IMR-90 (cell line): ENCODE measurements at regions not wholly inside any gene's neighbourhood (a gene's known extent, or its start where the extent isn't known, plus 50 kb on each side); places are given as distances from the start of the nearest gene placed in this dataset.

Source experiments
- ATAC-seq: fragments of 200-7000 bp; cut with Tn5 transposase; 2 replicates; pipeline ENCODE4 v1.9.1; 2020; ENCODE audit warnings: low read depth, mild to moderate bottlenecking, moderate library complexity
- BruUV-seq: library from RNA; stranded (reverse); fragments of 400-500 nt; replicated peaks from 2 replicates; lab custom pipeline; 2021; lab: Mats Ljungman, UMichigan
- CTCF ChIA-PET: fragments of 300-600 bp; formaldehyde crosslinking; extraction: SDS; loops from one replicate; lab custom pipeline; 2021; ENCODE audit warnings: antibody characterized with exemption; lab: Yijun Ruan, JAX
- POLR2A ChIA-PET: fragments of 300-600 bp; sonication (Branson Sonifier 250); formaldehyde crosslinking; loops from one replicate; lab custom pipeline; 2022; ENCODE audit warnings: antibody characterized with exemption; ENCODE audit not compliant: unreplicated experiment; lab: Charles Lee
- DNase-seq: peaks from one replicate; pipeline ENCODE4 v3.0.0; 2013
- H2AFZ ChIP-seq: replicated peaks from 2 replicates; pipeline ENCODE3; 2013; ENCODE audit warnings: low read length, mild to moderate bottlenecking; ENCODE audit not compliant: poor library complexity
- H2AK5ac ChIP-seq: 2 replicates; pipeline ENCODE4 v1.6.1; 2013; ENCODE audit warnings: low read depth, low read length, inconsistent platforms
- H2AK9ac ChIP-seq: replicated peaks from 2 replicates; pipeline ENCODE3; 2013; ENCODE audit warnings: mild to moderate bottlenecking, low read depth, low read length, moderate library complexity; ENCODE audit not compliant: poor library complexity
- H2BK120ac ChIP-seq: 2 replicates; pipeline ENCODE4 v1.6.1; 2013; ENCODE audit warnings: low read depth, low read length, inconsistent platforms
- H2BK15ac ChIP-seq: 3 replicates; pipeline ENCODE4 v1.6.1; 2013; ENCODE audit warnings: low read depth, low read length, inconsistent platforms
- H2BK20ac ChIP-seq: 2 replicates; pipeline ENCODE4 v1.6.1; 2013; ENCODE audit warnings: low read depth, mild to moderate bottlenecking, inconsistent platforms, low read length, moderate library complexity
- H2BK5ac ChIP-seq: 2 replicates; pipeline ENCODE4 v1.6.1; 2013; ENCODE audit warnings: mild to moderate bottlenecking, low read depth, low read length, inconsistent platforms; ENCODE audit not compliant: poor library complexity, severe bottlenecking
- H3K14ac ChIP-seq: replicated peaks from 2 replicates; pipeline ENCODE4 v1.6.1; 2013; ENCODE audit warnings: low read depth, low read length, inconsistent platforms
- H3K18ac ChIP-seq: 2 replicates; pipeline ENCODE4 v1.6.1; 2013; ENCODE audit warnings: low read depth, low read length, control low read depth
- H3K23ac ChIP-seq: 2 replicates; pipeline ENCODE4 v1.6.1; 2013; ENCODE audit warnings: low read depth, low read length, inconsistent platforms
- H3K27ac ChIP-seq: 2 replicates; pipeline ENCODE4 v1.5.1; 2013; ENCODE audit warnings: mild to moderate bottlenecking, control low read depth, low read length; ENCODE audit not compliant: insufficient read depth
- H3K27me3 ChIP-seq: 2 replicates; pipeline ENCODE4 v1.6.1; 2013; ENCODE audit warnings: low read length; ENCODE audit not compliant: control insufficient read depth, insufficient read depth
- H3K36me3 ChIP-seq: 2 replicates; pipeline ENCODE4 v1.6.1; 2013; ENCODE audit warnings: low read length, mixed read lengths; ENCODE audit not compliant: control insufficient read depth, insufficient read depth
- H3K4ac ChIP-seq: 2 replicates; pipeline ENCODE4 v1.6.1; 2013; ENCODE audit warnings: low read depth, low read length, inconsistent platforms
- H3K4me1 ChIP-seq: 2 replicates; pipeline ENCODE4 v1.6.1; 2013; ENCODE audit warnings: low read length, mixed read lengths; ENCODE audit not compliant: control insufficient read depth, insufficient read depth
- H3K4me2 ChIP-seq: 2 replicates; pipeline ENCODE4 v1.6.1; 2013; ENCODE audit warnings: low read depth, mild to moderate bottlenecking, control low read depth, low read length, moderate library complexity
- H3K4me3 ChIP-seq: 2 replicates; pipeline ENCODE4 v1.5.1; 2013; ENCODE audit warnings: low read depth, mild to moderate bottlenecking, control low read depth, low read length, moderate library complexity; ENCODE audit not compliant: insufficient read depth
- H3K56ac ChIP-seq: 2 replicates; pipeline ENCODE4 v1.6.1; 2013; ENCODE audit warnings: low read length, inconsistent platforms; ENCODE audit not compliant: insufficient read depth; ENCODE audit errors: extremely low read depth
- H3K79me1 ChIP-seq, 2 experiments: 2 replicates each; pipeline ENCODE4 v1.6.1; 2013; ENCODE audit warnings: low read length in 2 of 2, inconsistent platforms in 1 of 2, low read depth in 1 of 2
- H3K9ac ChIP-seq: 2 replicates; pipeline ENCODE4 v1.6.1; 2013; ENCODE audit warnings: low read depth, low read length, control low read depth
- H3K9me1 ChIP-seq: 2 replicates; pipeline ENCODE4 v1.6.1; 2013; ENCODE audit warnings: low read length, inconsistent platforms; ENCODE audit not compliant: insufficient read depth
- H3K9me3 ChIP-seq: 2 replicates; pipeline ENCODE4 v1.6.1; 2013; ENCODE audit warnings: low read length; ENCODE audit not compliant: control insufficient read depth, insufficient read depth
- H4K20me1 ChIP-seq: 2 replicates; pipeline ENCODE4 v1.6.1; 2013; ENCODE audit warnings: low read length, inconsistent platforms; ENCODE audit not compliant: insufficient read depth
- H4K5ac ChIP-seq: 2 replicates; pipeline ENCODE4 v1.6.1; 2013; ENCODE audit warnings: mild to moderate bottlenecking, low read depth, low read length, control low read depth
- H4K8ac ChIP-seq, 2 experiments: 2 replicates each; pipeline ENCODE4 v1.6.1; 2013; ENCODE audit warnings: low read depth in 2 of 2, low read length in 2 of 2, control low read depth in 1 of 2, inconsistent platforms in 1 of 2
- H4K91ac ChIP-seq: 2 replicates; pipeline ENCODE4 v1.6.1; 2013; ENCODE audit warnings: low read depth, low read length, inconsistent platforms; ENCODE audit not compliant: insufficient read depth
- CEBPB ChIP-seq: IDR thresholded peaks from 2 replicates; pipeline ENCODE4 v1.6.1; 2012; ENCODE audit warnings: low read depth, low read length, improper control_type of control experiment
- CHD1 ChIP-seq: IDR thresholded peaks from 2 replicates; pipeline ENCODE4 v1.6.1; 2012; ENCODE audit warnings: low read depth, low read length, improper control_type of control experiment
- MAZ ChIP-seq: IDR thresholded peaks from 2 replicates; pipeline ENCODE4 v1.6.1; 2012; ENCODE audit warnings: low read depth, mild to moderate bottlenecking, low read length, improper control_type of control experiment, moderate library complexity, borderline replicate concordance
- RAD21 ChIP-seq: IDR thresholded peaks from 2 replicates; pipeline ENCODE4 v1.6.1; 2012; ENCODE audit warnings: low read length, improper control_type of control experiment
- SMC3 ChIP-seq: fragments of 150-350 bp; IDR thresholded peaks from 2 replicates; pipeline ENCODE4 v1.6.1; 2016; ENCODE audit warnings: low read depth, mild to moderate bottlenecking, antibody characterized with exemption, low read length, moderate library complexity
- WGBS, 2 experiments: methylation state at CpG; one replicate each; pipeline versions ENCODE4 v1.1.5 to v1.1.7; 2013; ENCODE audit warnings: missing lambda C conversion rate in 2 of 2; ENCODE audit not compliant: insufficient read length in 1 of 2; ENCODE audit errors: extremely low coverage in 2 of 2; 5-methylcytosine and 5-hydroxymethylcytosine counted together
- dilution Hi-C: fragments of 300-500 bp; cut with HindIII; formaldehyde crosslinking; loops from one replicate; pipeline ENCODE4 v1.14.3; 2018; ENCODE audit warnings: low sequenced_read_pairs; ENCODE audit not compliant: unreplicated experiment
- in situ Hi-C: fragments of 300-500 bp; cut with MboI; formaldehyde crosslinking; loops from 3 replicates; pipeline ENCODE4 v1.14.3; 2019; ENCODE audit warnings: low sequenced_read_pairs, inconsistent platforms, mixed read lengths
- intact Hi-C: fragments of 100-400 bp; cut with micrococcal nuclease; formaldehyde crosslinking; loops from 2 replicates; pipeline ENCODE4 v1.10.0; 2022

DNA sequence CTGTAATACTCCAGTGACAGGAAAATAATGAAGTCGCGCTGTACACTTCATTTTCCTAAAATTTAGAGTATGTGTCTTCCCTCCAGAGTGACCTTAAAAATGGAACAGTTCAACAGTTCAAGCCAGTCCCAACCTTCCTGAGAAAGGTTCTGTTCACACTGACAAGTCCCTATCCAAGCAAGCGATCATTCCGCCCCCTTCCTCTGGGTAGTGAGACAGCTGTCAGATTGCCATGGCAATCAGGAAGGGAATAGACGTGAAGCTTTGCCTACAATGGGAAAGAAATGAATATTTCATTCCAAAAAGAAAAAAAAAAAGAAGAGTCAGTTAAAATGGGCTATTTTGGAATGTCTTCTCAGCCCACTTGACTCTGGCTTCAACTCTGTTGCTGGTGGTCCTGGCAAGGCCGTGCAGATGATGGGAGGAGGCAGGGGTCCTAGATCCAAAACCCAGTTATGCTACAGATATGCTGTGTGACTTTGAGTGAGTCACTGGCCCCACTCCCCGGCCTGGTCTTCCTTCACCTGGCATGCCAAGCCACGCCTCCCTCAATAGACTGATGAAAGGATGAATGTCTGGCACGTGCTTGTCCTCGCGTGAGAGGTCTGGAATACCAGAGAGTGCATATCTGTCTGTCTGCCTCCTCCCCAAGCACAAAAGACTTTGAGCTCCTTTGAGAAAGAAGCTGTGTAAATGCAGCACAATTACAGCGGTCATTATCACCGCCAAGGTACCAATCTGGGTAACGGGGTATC, 165.8 kb upstream of the WWC1 start:
- no peak for DNase-seq
- Histone ChIP-seq H3K4ac (no peak overlapping the region), H3K36me3 (no peaks in the 10 kb centered on the region), H3K23ac (no peak overlapping the region), H3K18ac (no peak overlapping the region), H2AK9ac (peak overlapping the region; percentile 34), H3K79me1 (no peaks in the 10 kb centered on the region), H3K27ac (no peak overlapping the region), H2AK5ac (no peak overlapping the region), H3K4me2 (no peak overlapping the region), H4K5ac (no peak overlapping the region), H4K20me1 (no peaks in the 10 kb centered on the region), H4K8ac (no peak overlapping the region), H2BK120ac (no peak overlapping the region), H2BK5ac (no peak overlapping the region), H3K56ac (no peak overlapping the region), H2BK15ac (no peak overlapping the region), H3K27me3 (no peaks in the 10 kb centered on the region), H3K4me1 (no peaks in the 10 kb centered on the region), H3K4me3 (no peak overlapping the region), H3K9ac (no peak overlapping the region), H4K91ac (no peak overlapping the region), H3K9me1 (no peaks in the 10 kb centered on the region), H2AFZ (no peak overlapping the region), H2BK20ac (no peak overlapping the region), H3K9me3 (no peaks in the 10 kb centered on the region), H3K14ac (no peak overlapping the region)
- no peak for TF ChIP-seq RAD21
- TF ChIP-seq CHD1 = no peak
- TF ChIP-seq SMC3 = no peak
- no peak for TF ChIP-seq MAZ
- no peak for TF ChIP-seq CEBPB
- dilution Hi-C loops = no loop called here
- CTCF ChIA-PET = no interaction called here
- intact Hi-C loops = no loop called here
- ATAC-seq = no peak
- 100% methylated on average over 1 of the region's 14 CpGs; no CpG with 5 or more reads in 1 of the 2 experiments for WGBS, 2 experiments
- POLR2A ChIA-PET = no interaction called here
- in situ Hi-C loops = no loop called here
- no TSS peak for BruUV-seq
